Stimulated activated CD8-positive, alpha-beta memory T cell treated with anti-CD3 and anti-CD28 coated beads, Interleukin-7, amount 100 ng/mL, for 4 hours (primary cell): ENCODE measurements at regions not wholly inside any gene's neighbourhood (a gene's known extent, or its start where the extent isn't known, plus 50 kb on each side); places are given as distances from the start of the nearest gene placed in this dataset.
"Not testable (repeated sequence)": the region's sequence is repeated elsewhere in the genome, so short reads cannot be mapped to it uniquely, and the experiment has no call there.

Source experiments
- DNase-seq, 2 donors: peaks; one replicate each; pipeline ENCODE4 v3.0.0-alpha.2; 2020; ENCODE audit warnings: low read depth in 2 of 2

DNA sequence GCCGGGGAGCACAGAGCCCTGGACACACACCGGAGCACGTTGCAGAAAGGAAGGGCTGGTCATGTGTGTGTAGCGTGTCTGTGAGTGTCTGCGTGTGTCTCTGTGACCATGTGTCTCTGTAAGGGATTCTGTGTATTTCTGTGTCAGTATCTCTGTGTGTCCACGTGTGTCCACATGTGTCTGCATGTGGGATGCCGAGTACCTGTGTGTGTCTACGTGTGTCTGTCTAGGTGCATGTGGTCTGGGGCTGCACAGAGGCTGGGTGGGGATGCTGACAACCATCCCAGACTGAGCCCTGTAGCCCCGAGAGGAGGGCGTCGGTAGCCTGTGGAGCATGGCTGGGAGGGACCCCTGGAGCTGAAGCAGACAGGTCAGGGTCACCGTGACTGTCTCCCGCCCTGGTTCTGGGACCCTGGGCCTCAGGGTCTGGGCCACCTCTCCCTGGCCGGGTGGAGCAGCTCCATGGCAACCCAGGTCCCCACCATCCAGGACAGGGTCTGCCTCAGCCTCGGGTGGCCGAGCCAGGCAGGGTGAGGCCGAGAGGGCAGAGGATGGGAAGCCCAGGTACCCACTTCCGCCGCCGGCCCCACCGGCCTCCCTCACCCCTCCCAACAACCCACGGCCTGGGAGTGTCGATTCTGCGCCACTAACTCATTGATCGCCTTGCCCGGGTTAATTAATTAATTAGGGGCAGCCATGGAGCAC, 122.7 kb downstream of the FAM53A start:
- DNase-seq, result no peak

DNA sequence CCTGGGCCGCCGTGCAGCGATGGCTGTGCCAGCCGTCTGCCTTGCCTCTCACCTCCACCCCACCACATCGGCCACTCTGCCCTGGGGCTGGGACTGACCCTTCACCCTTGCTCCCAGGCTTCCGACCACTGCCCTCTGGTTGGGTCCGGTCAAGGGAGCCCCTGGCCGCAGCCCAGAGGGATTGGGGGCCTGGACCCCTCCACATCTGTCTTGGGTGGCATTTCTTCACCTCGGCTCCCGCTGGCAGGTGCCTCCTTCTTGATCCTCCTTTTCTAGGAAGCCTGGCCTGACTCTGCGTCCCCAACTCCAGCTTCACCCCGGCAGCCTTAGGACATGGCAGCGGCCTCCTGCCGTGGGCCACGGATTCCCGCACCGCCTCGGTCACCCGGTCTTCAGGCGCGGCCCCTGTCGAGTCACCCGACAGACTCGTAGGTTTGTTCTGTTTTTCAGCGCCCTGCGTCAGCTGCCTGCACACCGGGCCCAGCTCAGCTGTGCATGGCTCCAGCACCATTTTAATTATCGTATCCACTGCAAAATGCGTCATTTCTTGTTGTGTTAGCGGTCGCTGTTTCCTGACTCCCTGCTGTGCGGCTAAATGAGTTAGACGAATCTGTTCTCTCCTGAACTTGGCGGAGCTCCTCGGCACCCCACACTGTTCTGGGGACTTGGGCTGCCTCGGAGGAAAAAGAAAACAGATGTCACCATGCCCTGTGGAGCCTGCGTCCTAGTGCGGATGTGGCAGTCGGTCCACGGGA, 124.0 kb downstream of the FAM53A start:
- DNase-seq, result no peak

DNA sequence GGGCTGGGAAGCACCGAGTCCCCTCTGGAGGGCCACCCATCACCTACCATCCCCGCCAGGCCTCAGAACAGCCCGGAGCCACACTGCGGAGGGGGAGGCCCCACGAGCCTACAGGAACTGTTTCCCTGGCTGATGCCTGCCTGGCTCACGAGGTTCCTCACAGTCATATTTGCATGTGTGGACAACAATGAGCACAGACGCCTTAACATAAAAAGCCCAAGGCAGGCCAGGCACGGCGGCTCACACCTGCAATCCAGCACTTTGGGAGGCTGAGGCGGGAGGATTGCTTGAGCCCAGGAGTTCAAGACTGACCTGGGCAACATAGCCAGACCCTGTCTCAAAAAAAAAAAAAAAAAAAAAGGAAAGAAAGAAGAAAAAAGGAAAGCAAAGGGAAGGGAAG, 125.9 kb downstream of the FAM53A start:
- DNase-seq, result no peak

DNA sequence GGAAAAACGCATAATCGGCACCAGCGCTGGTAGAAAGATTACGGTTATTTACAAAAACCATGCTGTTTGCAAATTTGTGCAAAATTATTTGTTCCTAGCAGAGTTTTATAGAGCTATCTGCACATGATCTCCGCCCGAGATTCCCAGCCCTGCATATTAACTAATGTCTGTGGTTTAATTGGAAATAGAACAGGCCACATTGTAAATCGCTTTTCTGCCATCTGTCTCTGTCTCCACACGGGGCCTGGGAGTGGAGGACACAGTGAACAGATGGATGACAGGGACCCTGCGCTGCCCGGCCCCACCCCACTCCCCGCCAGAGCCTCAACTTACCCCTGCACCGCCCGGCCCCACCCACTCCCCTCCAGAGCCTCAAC, 126.9 kb downstream of the FAM53A start:
- DNase-seq, result no peak

DNA sequence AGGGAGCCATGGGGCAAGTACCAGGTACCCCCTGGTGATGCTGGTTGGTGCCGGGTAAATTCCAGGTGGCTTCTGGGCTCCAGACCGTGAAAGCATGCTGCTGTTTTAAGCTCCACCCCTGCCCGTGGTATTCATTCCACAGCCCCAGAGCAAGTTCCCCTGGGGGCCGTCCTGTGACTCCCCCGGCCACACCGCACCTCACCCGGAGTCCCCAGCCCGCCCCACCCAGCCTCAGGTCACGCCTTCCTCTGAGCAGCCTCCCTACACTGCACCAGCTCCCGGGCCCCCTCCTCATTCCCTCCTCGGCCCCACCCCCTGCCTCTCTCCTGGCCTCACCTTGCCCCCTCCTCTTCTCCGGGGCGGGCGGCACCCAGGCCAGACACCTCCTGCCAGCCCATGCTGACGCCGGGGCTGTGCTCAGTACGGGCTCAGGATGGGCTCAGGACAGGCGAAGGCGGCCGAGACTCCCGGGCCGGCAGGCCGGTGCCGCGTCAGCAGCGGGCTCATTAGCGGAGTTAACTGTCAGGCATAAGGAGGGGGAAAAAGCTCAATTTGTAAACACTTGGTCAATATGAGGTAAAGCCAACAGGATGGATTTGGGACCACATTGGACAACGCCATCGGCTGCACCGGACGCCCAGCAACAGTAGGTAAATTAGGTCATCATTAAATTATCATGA, 127.4 kb downstream of the FAM53A start:
- no peak for DNase-seq

DNA sequence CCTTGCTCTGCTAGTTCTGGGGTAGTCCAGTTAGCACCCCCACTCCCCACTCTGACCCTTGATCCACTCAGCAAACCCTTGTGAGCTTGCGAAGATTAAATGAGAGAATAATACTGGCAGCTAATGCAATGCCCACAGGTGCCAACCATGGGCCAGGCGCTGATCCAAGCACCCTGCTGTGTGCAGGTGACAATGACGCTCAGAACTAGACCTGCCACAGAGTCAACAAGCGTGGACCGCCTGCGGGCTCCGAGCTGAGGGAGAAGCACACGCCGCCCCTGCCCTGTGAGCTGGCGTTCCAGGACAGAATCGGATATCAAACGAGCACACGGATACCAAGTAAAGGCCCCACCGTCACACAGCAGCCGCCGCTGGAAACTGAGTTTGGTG, 129.2 kb downstream of the FAM53A start:
- DNase-seq, result no peak

DNA sequence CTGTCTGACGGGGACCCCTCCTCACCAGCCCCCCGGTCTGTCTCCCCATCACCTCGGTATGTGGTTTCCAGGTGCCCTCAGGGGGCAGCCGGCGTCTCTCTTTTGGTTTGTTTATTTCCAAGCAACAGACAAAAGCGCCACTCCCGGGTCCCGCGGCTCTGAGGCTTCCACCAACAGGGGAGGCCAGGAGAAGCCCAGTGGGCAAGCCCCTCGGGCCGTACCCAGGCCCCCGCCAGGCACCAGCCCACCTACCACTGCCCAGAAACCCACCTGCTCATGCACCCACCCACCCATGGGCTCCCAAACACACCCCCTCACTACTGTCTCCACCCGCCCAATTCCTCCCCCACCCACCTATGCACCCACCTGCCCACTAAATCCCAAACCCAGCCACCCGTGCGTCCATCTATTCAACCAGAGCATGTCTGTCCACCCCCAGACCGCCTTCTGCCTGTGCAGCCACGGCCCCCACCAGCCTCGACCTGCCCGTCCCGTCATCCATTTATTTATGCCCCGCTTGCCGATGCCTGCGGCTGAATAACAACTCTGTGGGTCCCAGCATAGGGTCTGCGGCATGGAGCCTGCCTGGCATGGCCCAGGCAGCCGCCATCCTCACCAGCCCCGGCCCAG, 129.8 kb downstream of the FAM53A start:
- DNase-seq, result no peak

DNA sequence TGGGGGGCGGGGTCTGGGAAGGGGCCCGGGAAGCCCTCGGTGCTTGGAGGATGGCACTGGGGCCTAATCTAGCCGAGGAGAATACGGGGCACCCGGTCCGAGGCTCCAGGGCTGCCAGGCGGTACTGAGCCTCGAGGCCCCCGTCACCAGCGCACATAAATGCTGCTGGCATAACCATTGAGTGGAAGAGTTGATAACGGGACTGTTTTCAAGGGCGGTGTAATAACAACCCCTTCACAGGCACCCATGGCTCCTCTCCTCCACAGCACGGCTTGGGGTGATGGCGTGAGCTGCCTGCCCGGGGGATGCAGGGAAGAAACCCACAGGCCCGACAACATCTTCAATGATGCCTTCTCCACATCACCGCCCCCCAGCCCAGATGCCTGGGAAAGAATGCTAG, 130.7 kb downstream of the FAM53A start:
- no peak for DNase-seq

DNA sequence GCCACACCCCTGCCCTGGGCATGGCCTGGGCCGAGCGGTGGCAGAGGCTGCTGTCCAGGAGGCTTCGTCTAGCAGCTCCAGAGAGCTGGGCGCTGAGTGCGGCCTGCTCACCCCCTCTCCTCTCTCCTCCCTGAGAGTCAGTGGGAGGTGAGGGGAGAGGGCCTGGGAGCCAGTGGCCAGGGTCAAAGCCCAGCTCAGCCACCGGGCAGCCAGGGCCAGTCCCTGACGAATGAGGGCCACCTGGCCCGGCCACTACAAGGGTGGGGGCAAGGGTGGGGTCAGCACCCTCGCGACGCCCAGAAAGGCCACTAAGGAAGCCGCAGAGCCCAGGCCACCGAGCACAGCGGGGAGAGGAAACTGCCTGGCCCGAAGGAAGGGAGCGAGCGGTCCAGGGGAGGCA, 131.7 kb downstream of the FAM53A start:
- DNase-seq, result no peak

DNA sequence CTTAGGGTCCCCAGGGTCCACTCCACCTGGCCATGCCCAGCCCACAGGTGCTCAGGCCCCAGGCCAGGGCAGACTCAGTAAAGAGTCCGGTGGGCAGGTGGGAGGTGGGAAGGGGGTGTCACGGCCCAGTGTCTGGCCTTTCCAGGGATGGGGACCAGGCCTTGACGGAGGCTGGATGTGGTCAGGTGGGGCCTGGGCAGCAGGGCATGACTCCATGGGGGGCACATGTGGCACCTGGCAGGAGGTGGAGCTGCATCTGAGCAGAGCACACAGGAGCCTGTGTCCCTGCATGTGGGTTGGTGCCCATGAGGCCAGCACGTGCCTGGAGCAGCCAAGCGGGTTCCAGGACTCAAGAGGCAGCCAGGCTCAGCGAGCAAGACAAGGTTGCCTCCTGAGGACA, 132.9 kb downstream of the FAM53A start:
- no peak for DNase-seq

DNA sequence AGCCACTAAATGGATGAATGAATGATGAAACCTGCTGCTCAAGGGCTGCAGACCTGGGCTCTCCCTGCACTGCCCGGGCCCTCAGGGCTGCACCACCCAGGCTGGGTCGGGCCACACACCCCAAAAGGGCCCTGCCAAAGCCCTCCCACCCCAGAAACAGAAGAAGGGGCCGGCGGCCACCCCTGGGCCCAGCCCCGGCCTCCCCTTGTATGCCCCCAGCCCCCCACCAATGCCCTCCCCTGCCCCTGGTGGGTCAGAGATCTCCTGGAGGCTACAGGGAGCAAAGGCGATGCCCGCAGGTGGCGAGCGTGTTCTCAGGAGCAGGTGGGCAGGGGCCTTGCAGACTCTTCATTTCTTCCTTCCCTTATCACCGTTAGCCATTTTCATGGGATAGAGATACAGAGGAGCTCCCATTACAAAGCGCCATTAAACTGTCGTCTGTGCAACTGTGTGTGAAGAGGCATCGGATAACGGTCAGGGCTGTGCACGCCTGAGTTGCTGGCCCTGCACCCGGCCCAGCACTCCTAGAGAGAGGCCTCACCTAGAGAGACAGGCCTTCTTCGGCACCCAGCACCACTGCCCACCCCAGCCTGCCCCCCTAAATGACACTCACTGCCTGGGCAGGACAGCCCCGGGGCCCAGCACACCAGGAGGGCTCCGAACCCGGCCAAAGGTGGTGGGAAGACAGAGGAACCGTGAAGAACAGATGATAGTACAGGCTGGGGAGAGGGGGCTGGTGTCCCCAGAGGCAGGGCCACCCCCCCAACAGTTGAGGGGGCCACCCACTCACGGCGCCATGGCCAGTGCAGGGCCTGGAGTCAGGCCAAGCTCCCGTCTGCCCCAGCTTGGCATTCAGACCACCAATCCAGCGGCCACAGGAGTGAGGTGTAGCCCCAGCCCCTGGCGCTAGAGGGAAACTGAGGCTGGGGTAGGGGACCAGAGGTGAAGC, 133.7 kb downstream of the FAM53A start:
- no peak for DNase-seq

DNA sequence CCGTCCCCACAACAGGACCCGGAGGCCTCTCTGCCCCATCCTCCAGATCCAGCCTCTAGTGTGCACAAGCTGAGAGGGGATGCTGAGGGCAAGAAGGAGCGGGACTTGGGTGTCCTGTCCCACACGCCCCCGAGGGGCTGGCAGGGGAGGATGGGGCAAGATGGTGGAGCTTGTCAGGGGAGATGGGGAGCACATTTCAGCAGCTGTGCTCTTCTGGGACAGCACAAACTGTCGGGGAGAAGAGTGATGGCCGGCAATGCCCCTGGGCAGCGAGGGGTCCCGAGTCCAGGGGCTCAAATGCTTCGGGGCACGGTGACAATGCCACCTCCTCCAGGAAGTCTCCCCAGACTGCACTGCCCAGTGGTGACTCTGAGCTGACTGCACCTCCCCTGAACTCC, 134.5 kb downstream of the FAM53A start:
- DNase-seq, result no peak

DNA sequence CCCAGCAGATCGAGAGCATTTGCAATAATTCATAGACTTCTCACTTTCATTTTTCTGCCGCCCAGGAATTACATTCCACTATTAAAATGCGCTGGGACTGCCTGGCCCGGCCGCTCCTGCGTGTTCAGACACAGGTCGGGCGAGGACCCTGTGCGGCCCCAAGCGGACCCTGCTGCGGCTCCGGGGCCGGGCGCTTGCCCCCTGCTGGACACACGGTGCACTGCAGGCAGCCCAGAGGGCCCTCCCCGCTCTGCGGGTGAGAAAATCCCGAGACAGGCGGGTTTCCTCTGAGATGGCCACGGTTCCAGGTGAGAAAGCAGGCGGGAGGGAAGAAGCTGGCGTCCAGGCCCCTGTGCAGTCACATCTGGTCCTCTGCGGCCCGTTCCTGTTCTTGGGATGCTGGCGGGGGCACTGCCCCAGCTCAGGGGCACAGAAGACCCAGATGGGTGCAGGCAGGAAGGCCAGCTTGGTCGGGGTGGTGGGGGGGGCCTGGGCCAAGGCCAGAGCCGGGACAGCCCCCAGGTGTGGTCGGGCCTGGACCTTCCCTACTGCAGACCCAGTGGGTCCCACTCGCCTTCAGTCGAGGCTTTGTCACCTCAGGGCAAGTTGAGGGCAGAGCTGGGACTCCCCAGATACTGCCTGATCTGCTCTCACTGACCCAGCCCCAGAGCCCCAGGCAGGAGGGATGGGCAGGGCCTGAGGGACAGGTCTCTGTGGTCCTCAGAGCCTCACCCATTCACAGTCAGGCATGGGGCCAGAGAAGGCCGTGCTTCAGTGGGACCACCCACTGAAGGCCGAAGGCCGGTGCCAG, 135.1 kb downstream of the FAM53A start:
- peak; percentile 20 to 33 for DNase-seq

DNA sequence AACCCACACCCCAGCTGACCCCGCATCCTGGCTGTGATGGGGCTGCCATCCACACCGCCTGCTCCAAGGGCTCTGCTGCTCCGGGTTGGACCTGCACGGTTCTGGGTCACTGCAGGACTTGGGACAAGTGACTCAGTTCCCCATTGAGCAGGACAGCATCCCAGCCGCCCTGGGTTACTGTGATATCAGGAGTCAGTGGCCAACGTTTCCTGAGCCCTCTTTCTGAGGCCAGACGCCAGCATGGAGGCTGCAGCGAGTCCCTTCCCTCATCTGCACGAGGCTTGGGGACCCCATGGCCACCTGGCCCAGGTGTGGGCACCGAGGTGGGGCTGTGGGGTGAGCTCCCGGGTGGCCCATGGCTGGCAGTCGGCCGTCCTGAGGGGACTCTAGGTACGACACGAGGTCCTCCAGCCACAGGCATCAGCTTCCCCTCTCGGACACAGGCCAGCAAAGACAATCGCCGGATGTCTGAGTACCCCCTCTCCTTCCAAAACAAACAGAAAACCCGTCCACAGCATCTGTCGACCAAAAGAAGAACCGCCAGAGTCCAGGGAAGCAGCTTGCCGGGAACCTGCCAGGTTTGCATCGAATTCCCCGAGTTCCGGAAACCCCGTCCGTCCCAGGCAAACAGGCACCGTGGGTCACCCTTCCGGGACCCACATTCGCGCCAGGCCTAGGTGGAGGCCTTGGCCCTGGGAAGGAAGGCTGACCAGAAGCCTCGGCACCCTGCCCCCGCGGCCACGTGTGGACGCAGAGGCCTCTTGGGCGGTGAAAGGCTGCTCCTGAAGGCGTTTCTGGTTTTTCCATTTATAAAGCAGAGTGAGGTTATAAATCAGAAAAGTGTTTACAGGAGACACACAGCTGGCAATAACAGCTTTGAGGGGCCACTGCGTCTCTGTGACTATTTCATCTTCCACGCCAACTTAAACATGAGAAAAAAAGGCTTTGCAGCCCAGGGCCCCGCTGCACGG, 136.0 kb downstream of the FAM53A start:
- DNase-seq, result no peak

DNA sequence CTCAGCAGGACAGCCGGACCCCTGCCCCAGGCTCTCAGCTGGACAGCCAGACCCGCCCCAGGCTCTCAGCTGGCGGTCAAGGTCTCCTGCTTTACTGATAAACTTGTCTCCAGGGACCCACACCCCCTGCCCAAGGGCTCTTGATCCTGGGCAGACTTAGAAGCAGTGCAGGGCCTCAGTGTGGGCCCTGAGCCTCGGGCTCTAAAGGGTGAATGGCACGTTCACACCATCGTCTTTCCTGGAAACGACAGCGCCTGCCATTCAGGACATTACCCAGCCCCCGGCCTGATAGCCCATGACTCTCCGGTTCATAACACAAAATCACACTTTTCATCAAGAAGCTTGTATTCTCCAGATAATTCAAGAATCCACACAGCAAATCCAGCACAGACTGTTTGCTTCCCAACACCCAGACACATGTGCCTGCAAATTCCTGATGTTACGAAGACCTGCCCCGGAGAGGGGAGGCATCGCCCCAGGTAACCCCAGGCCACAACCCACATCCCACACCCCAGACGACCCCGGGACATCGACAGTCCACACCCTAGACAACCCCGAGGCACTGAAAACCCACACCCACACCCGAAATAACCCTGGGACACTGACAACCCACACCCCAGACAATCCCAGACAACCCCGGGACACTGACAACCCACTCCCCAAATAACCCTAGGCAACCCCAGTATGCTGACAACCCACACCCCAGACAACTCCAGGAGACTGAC, 136.8 kb downstream of the FAM53A start:
- DNase-seq, result no peak

DNA sequence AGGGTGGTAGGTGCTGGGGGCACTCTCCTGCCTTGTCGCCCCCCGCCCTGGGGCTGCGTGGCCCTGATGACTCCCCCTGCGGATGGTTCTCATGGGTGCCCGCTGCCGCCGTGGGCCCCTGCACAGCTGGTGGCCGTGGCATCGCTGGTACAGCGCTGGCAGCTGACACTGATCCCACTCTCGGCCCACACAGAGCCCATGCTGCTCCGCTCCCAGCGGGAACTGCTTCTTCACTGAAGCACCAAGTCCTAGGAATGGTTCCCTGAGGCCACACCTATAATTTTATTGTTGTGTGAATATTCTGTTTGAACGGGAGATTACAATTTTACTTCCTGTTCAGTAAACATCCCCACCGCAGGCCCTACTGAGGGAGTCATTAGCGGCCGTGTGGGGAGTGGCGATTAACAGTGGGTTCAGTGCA, 138.6 kb upstream of the NKX1-1 start:
- no peak for DNase-seq

DNA sequence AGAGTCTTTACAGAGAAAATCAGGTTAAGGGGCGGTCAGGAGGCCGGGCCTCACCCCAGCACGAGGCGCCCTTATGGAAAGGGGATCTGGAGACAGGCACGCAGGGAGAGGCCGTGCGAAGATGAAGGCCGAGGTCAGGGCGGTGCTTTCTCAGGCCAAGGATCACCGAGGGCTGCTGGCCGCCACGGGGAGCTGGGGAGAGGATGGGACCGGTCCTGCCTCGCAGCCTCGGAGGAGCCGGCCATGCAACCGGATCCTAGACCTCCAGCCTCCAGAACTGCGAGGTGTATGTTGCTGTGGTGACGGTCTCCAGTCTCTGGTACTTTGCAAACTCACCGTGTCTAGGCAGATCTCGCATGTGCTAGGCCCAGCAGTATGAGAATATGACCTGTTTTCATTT, 138.2 kb upstream of the NKX1-1 start:
- not testable (repeated sequence) for DNase-seq

DNA sequence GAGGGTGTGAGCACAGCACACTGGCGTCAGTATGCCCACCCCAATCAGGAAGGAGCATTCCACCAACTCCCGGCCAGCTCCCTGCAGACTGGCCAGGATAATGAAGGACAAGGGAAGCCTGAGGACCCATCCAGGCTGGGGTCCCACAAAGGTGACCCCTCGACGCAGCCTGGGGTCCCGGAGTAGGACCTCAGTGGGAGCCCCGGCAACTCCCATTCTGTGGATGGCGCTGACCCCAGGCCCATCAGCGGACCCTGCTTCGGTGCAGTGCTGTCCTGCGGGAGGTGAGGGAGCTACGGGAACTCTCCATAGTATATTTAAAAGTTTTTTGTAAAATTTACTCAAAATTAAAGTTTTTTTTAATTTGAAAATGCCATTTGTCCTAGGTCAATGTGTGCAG, 137.7 kb upstream of the NKX1-1 start:
- DNase-seq, result no peak

DNA sequence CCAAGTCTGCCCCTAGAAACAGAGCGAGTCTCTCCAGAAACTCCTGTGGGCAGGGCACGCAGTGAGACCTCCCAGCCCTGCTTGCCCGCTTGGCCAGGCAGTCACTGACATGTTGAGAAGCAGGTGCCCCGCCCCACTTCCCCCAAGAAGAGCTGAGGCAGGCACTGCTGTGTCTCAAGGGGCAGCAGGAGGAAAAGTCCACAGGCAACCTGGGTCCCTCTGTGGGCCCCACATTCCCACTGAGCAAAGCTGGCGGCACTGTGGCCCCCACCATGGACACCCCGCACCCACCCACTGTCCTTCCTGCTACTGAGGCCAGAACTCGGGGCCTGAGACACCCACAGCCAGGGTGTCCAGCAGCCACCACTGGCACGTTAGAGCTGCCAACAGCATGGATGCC, 137.3 kb upstream of the NKX1-1 start:
- no peak for DNase-seq
